Loucy (cell line): ENCODE measurements at regions not wholly inside any gene's neighbourhood (a gene's known extent, or its start where the extent isn't known, plus 50 kb on each side); places are given as distances from the start of the nearest gene placed in this dataset.

Source experiments
- CTCF ChIP-seq: fragments of 200-600 bp; sonication (generic); conservative IDR thresholded peaks from 2 replicates; pipeline ENCODE4 v1.5.1; 2014; ENCODE audit warnings: mild to moderate bottlenecking, antibody characterized with exemption, low read length
- EZH2phosphoT487 ChIP-seq: fragments of 200-600 bp; IDR thresholded peaks from 2 replicates; pipeline ENCODE4 v1.6.1; 2018; ENCODE audit warnings: antibody characterized with exemption, mild to moderate bottlenecking, moderate library complexity, borderline replicate concordance

GRCh38 chr4:149291463-149291862, 524.2 kb downstream of the IQCM start:
- no peak for TF ChIP-seq CTCF
- TF ChIP-seq EZH2phosphoT487, result no peak
